H1 (cell line): ENCODE measurements at regions not wholly inside any gene's neighbourhood (a gene's known extent, or its start where the extent isn't known, plus 50 kb on each side); places are given as distances from the start of the nearest gene placed in this dataset.

Source experiments
- BRCA1 ChIP-seq: IDR thresholded peaks from 2 replicates; pipeline ENCODE4 v1.6.1; 2012; ENCODE audit warnings: low read depth, low read length, improper control_type of control experiment
- CBX5 ChIP-seq: fragments of 300-800, 300-1000 bp; sonication (generic); IDR thresholded peaks from 2 replicates; pipeline ENCODE4 v1.7.1; 2016; ENCODE audit warnings: antibody characterized with exemption, low read length, low read depth
- CEBPB ChIP-seq: IDR thresholded peaks from 2 replicates; pipeline ENCODE4 v1.6.1; 2012; ENCODE audit warnings: low read depth, low read length
- CHD1 ChIP-seq: IDR thresholded peaks from 2 replicates; pipeline ENCODE4 v1.6.1; 2012; ENCODE audit warnings: low read depth, low read length, improper control_type of control experiment
- CTCF ChIP-seq, 3 experiments: IDR thresholded peaks; 1 replicate in 2 of 3; 2 replicates in 1 of 3; pipeline versions ENCODE4 v1.5.1 to v1.6.1; 2011; ENCODE audit warnings: low read length in 3 of 3, mild to moderate bottlenecking in 3 of 3, inconsistent platforms in 2 of 3, low read depth in 1 of 3, moderate library complexity in 1 of 3; ENCODE audit not compliant: insufficient read depth in 1 of 3; ENCODE audit errors: control extremely low read depth in 1 of 3
- EZH2 ChIP-seq: fragments of 200-600 bp; sonication (generic); IDR thresholded peaks from 2 replicates; pipeline ENCODE4 v1.7.1; 2012; ENCODE audit warnings: low read depth, mild to moderate bottlenecking, moderate library complexity, low read length, inconsistent platforms; ENCODE audit not compliant: severe bottlenecking
- JUND ChIP-seq: IDR thresholded peaks from 2 replicates; pipeline ENCODE4 v1.6.1; 2011; ENCODE audit warnings: mild to moderate bottlenecking, improper control_type of control experiment, low read length
- PHF8 ChIP-seq: fragments of 200-600 bp; sonication (generic); conservative IDR thresholded peaks from 2 replicates; pipeline ENCODE4 v1.7.1; 2012; ENCODE audit warnings: low read depth, mild to moderate bottlenecking, inconsistent platforms, low read length, moderate library complexity
- POLR2A ChIP-seq, 2 experiments: IDR thresholded peaks; 1 replicate in 1 of 2; 2 replicates in 1 of 2; pipeline ENCODE4 v1.6.1; 2011; ENCODE audit warnings: low read depth in 2 of 2, low read length in 2 of 2, mild to moderate bottlenecking in 2 of 2; ENCODE audit errors: control extremely low read depth in 1 of 2
- RXRA ChIP-seq: IDR thresholded peaks from 2 replicates; pipeline ENCODE4 v1.6.1; 2011; ENCODE audit warnings: low read depth, mild to moderate bottlenecking, low read length, moderate library complexity; ENCODE audit not compliant: insufficient read depth
- SP4 ChIP-seq: IDR thresholded peaks from 2 replicates; pipeline ENCODE4 v1.6.1; 2012; ENCODE audit warnings: low read length, inconsistent platforms
- SRF ChIP-seq: IDR thresholded peaks from 2 replicates; pipeline ENCODE4 v1.6.1; 2011; ENCODE audit warnings: mild to moderate bottlenecking, low read depth, low read length, moderate library complexity
- TAF1 ChIP-seq: IDR thresholded peaks from 2 replicates; pipeline ENCODE4 v1.6.1; 2011; ENCODE audit warnings: mild to moderate bottlenecking, low read depth, low read length
- TF ChIP-seq, protein P1 (sequence below): IDR thresholded peaks from 2 replicates; pipeline ENCODE4 v1.6.1; 2012; ENCODE audit warnings: inconsistent platforms

GRCh38 chr5:145666591-145666990 is 168.6 kb downstream of the PRELID2 start:
- TF ChIP-seq, protein P1, sequence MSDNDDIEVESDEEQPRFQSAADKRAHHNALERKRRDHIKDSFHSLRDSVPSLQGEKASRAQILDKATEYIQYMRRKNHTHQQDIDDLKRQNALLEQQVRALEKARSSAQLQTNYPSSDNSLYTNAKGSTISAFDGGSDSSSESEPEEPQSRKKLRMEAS = no peak
- no peak for TF ChIP-seq JUND
- no peak for TF ChIP-seq CTCF (IDR thresholded peaks at IDR 0.05; ENCODE audit: control extremely low read depth in 1 of 3, insufficient read depth in 1 of 3, low read depth in 1 of 3, low read length in 3 of 3)
- TF ChIP-seq CHD1 = no peak
- no peak for TF ChIP-seq SRF
- TF ChIP-seq POLR2A (IDR thresholded peaks at IDR 0.05; ENCODE audit: control extremely low read depth in 1 of 2, low read depth in 2 of 2, low read length in 2 of 2) = no peak
- TF ChIP-seq CBX5 = no peak
- no peak for TF ChIP-seq RXRA
- no peak for TF ChIP-seq PHF8
- no peak for TF ChIP-seq CEBPB
- no peak for TF ChIP-seq BRCA1
- TF ChIP-seq TAF1 = no peak
- TF ChIP-seq EZH2 = no peak
- TF ChIP-seq SP4 = no peak
